C4-2B (cell line): ENCODE measurements at regions not wholly inside any gene's neighbourhood (a gene's known extent, or its start where the extent isn't known, plus 50 kb on each side); places are given as distances from the start of the nearest gene placed in this dataset.

ENCODE experiments used
- CTCF ChIP-seq: fragments of 450-650 bp; conservative IDR thresholded peaks from 2 replicates; pipeline ENCODE4 v1.5.1; 2017; ENCODE audit warnings: mild to moderate bottlenecking
- ZFX ChIP-seq: fragments of 450-650 bp; IDR thresholded peaks from 2 replicates; pipeline ENCODE4 v1.6.1; 2017

- no peak for TF ChIP-seq CTCF
- no peak for TF ChIP-seq ZFX
Measured at GRCh38 chr4:14620567-14621141, 381.6 kb upstream of the CPEB2 start.
